ENCODE measurements at regions not wholly inside any gene's neighbourhood (a gene's known extent, or its start where the extent isn't known, plus 50 kb on each side); places are given as distances from the start of the nearest gene placed in this dataset.
"Not testable (repeated sequence)": the region's sequence is repeated elsewhere in the genome, so short reads cannot be mapped to it uniquely, and the experiment has no call there.

DNA sequence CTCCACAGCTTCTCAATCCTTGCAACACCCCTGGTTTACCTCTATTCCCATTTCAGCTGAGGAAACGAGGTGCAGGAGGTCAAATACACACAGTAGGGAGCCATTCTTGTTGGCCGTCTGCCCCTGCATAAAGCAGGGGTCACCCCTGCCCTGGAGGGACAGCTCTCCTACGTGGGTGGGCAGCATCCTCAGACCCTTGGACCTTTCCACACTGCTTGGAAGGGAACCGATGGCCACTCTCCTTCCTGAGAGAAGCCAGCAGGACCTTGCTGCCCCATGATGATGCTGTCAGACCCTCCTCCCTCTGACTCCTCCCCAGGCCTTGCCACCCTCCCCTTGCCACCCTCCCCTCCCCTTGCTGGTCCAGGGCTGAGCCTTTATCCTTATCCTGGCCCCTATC, 121.1 kb upstream of the SYT13 start:
- Histone ChIP-seq H2BK120ac (ENCODE audit: low read depth, low read length) (no peak overlapping the region), H4K91ac (ENCODE audit: low read depth, low read length, poor library complexity) (no peak overlapping the region), H3K14ac (ENCODE audit: low read length) (no peak overlapping the region), H3K4ac (ENCODE audit: low read length) (no peak overlapping the region), H2BK12ac (ENCODE audit: low read length) (no peak overlapping the region), H3K18ac (ENCODE audit: low read length) (peak overlapping the region; percentile 31), H3K23ac (ENCODE audit: low read depth, low read length, poor library complexity) (no peak overlapping the region), H3K4me1 (ENCODE audit: control insufficient read depth in 2 of 2, insufficient read depth in 1 of 2, low read depth in 1 of 2, low read length in 2 of 2) (peaks cover 18 to 27% of the 10 kb centered on the region in 2 donors), H2BK5ac (ENCODE audit: low read length) (no peak overlapping the region), H2AFZ (ENCODE audit: low read length) (no peak overlapping the region), H3K9me3 (replicated peaks in 1 of 2; ENCODE audit: control insufficient read depth in 2 of 2, insufficient read depth in 1 of 2, low read depth in 1 of 2, low read length in 2 of 2) (no peaks in the 10 kb centered on the region), H3K4me3 (ENCODE audit: low read length in 2 of 2) (no peak overlapping the region), H3K4me2 (ENCODE audit: insufficient read depth, low read length, poor library complexity, severe bottlenecking) (no peak overlapping the region), H3K9ac (ENCODE audit: low read depth, low read length, poor library complexity) (no peak overlapping the region), H3K27ac (replicated peaks; ENCODE audit: low read length) (no peak overlapping the region), H3K79me1 (ENCODE audit: low read depth, low read length) (no peaks in the 10 kb centered on the region), H4K8ac (ENCODE audit: low read depth, low read length) (no peak overlapping the region), H2AK5ac (ENCODE audit: low read depth, low read length) (no peak overlapping the region), H3K27me3 (ENCODE audit: control insufficient read depth in 3 of 3, insufficient read depth in 3 of 3, low read depth in 1 of 3, low read length in 3 of 3) (peaks cover 0 to 6% (median 0%) of the 10 kb centered on the region in 3 experiments), H3K36me3 (replicated peaks in 1 of 2; ENCODE audit: control insufficient read depth in 2 of 2, insufficient read depth in 2 of 2, low read length in 2 of 2) (no peaks in the 10 kb centered on the region), H2BK15ac (ENCODE audit: low read length) (no peak overlapping the region)
- no CpG with 5 or more reads among the region's 4 CpGs for WGBS, 2 donors (ENCODE audit: extremely low coverage in 2 of 2, insufficient read length in 2 of 2, insufficient replicate concordance in 1 of 2)
- no peak for DNase-seq (ENCODE audit: low spot score)

DNA sequence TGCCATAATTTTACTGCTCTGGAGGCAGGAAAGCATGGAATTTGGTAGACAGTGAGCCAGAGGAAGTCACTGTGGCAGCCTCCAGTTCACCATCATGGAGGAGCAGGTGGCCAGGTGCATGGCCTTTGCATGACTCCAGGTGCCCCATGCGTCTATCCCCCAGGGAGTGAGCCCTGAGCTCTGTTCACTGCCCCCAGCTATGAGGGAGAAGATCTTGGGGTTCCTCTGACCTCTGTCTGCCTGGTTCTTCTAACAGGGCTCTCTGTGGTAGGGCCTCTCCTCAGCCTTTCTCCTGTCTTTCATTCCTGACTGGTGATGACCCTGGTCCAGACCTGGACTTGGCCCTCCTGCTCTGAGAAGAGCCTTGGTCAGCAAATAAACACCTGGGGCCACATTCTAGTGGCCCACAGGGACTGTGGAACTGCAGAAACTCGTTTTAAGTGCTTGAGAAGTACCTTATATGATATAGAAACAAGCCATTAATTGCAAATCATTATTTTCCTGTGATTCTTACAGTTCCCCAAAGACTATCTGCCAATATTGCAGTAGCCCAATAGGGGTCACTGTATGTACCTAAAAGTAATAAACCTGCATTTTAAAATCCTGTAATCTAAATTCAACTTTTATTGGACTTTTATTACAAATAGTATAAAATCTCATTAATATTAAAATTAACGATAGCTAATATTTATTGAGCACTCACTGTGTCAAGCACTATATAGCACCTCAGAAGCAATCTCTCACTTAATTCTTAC, 120.0 kb upstream of the SYT13 start:
- Histone ChIP-seq H3K36me3 (replicated peaks in 1 of 2; ENCODE audit: control insufficient read depth in 2 of 2, insufficient read depth in 2 of 2, low read length in 2 of 2) (no peaks in the 10 kb centered on the region), H3K79me1 (ENCODE audit: low read depth, low read length) (no peaks in the 10 kb centered on the region), H2AK5ac (ENCODE audit: low read depth, low read length) (peak overlapping the region; percentile 88), H2BK12ac (ENCODE audit: low read length) (no peak overlapping the region), H3K23ac (ENCODE audit: low read depth, low read length, poor library complexity) (no peak overlapping the region), H3K4me3 (ENCODE audit: low read length in 2 of 2) (no peak overlapping the region), H3K27ac (replicated peaks; ENCODE audit: low read length) (no peak overlapping the region), H2AFZ (ENCODE audit: low read length) (no peak overlapping the region), H2BK5ac (ENCODE audit: low read length) (no peak overlapping the region), H3K4me2 (ENCODE audit: insufficient read depth, low read length, poor library complexity, severe bottlenecking) (no peak overlapping the region), H3K9me3 (replicated peaks in 1 of 2; ENCODE audit: control insufficient read depth in 2 of 2, insufficient read depth in 1 of 2, low read depth in 1 of 2, low read length in 2 of 2) (no peaks in the 10 kb centered on the region), H3K14ac (ENCODE audit: low read length) (no peak overlapping the region), H4K91ac (ENCODE audit: low read depth, low read length, poor library complexity) (no peak overlapping the region), H3K27me3 (ENCODE audit: control insufficient read depth in 3 of 3, insufficient read depth in 3 of 3, low read depth in 1 of 3, low read length in 3 of 3) (peaks cover 0 to 6% (median 0%) of the 10 kb centered on the region in 3 experiments), H3K4ac (ENCODE audit: low read length) (no peak overlapping the region), H2BK120ac (ENCODE audit: low read depth, low read length) (peak overlapping the region; percentile 76), H3K9ac (ENCODE audit: low read depth, low read length, poor library complexity) (no peak overlapping the region), H3K18ac (ENCODE audit: low read length) (no peak overlapping the region), H3K4me1 (ENCODE audit: control insufficient read depth in 2 of 2, insufficient read depth in 1 of 2, low read depth in 1 of 2, low read length in 2 of 2) (peaks cover 10 to 16% of the 10 kb centered on the region in 2 donors), H2BK15ac (ENCODE audit: low read length) (no peak overlapping the region), H4K8ac (ENCODE audit: low read depth, low read length) (no peak overlapping the region)
- no CpG with 5 or more reads among the region's 3 CpGs for WGBS, 2 donors (ENCODE audit: extremely low coverage in 2 of 2, insufficient read length in 2 of 2, insufficient replicate concordance in 1 of 2)
- no peak for DNase-seq (ENCODE audit: low spot score)

GRCh38 chr11:45403521-45403920, 117.4 kb upstream of the SYT13 start:
- not testable (repeated sequence) for DNase-seq (ENCODE audit: low spot score); H2BK15ac ChIP-seq (ENCODE audit: low read length)
- WGBS, 2 donors (ENCODE audit: extremely low coverage in 2 of 2, insufficient read length in 2 of 2, insufficient replicate concordance in 1 of 2), result no CpG with 5 or more reads among the region's 1 CpG

DNA sequence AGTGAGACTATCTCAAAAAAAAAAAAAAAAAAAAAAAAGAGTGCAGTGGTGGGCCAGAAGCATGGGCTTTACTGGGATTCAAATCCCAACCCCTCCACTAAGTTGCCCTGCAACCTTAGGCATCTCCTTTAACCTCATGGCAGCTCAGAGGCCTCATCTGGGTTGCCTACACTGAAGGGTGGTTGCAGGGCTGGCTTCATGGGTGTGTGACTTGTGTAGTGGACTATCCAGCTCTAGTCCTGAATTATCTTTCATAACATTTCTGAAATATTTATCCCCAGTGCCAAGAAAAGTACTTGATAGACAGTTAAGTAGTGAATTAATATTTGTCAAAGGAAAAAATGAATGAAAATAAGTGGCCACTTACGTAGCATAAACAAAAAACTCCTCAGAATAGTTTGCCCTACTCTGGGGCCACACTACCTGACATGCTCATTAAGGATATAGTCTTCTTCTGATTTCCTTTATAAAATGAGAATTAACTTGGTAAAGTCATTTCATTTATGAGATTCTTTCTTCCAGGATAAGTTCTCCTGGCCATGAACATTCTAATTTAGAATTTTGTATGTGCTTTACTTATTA, 116.0 kb upstream of the SYT13 start:
- H4K91ac ChIP-seq (ENCODE audit: low read depth, low read length, poor library complexity), result no peak overlapping the region
- peaks cover 0 to 5% of the 10 kb centered on the region in 2 donors for H3K4me1 ChIP-seq (ENCODE audit: control insufficient read depth in 2 of 2, insufficient read depth in 1 of 2, low read depth in 1 of 2, low read length in 2 of 2)
- H3K9ac ChIP-seq (ENCODE audit: low read depth, low read length, poor library complexity), result no peak overlapping the region
- no peak overlapping the region for H3K23ac ChIP-seq (ENCODE audit: low read depth, low read length, poor library complexity)
- no peaks in the 10 kb centered on the region for H3K79me1 ChIP-seq (ENCODE audit: low read depth, low read length)
- no peaks in the 10 kb centered on the region for H3K9me3 ChIP-seq (replicated peaks in 1 of 2; ENCODE audit: control insufficient read depth in 2 of 2, insufficient read depth in 1 of 2, low read depth in 1 of 2, low read length in 2 of 2)
- no peak overlapping the region for H2BK5ac ChIP-seq (ENCODE audit: low read length)
- H3K27me3 ChIP-seq (ENCODE audit: control insufficient read depth in 3 of 3, insufficient read depth in 3 of 3, low read depth in 1 of 3, low read length in 3 of 3), result no peaks in the 10 kb centered on the region
- no peak overlapping the region for H3K14ac ChIP-seq (ENCODE audit: low read length)
- H3K4me2 ChIP-seq (ENCODE audit: insufficient read depth, low read length, poor library complexity, severe bottlenecking), result no peak overlapping the region
- H3K18ac ChIP-seq (ENCODE audit: low read length), result no peak overlapping the region
- DNase-seq (ENCODE audit: low spot score), result no peak
- H2AFZ ChIP-seq (ENCODE audit: low read length), result no peak overlapping the region
- no peak overlapping the region for H2BK15ac ChIP-seq (ENCODE audit: low read length)
- H4K8ac ChIP-seq (ENCODE audit: low read depth, low read length), result no peak overlapping the region
- H3K36me3 ChIP-seq (replicated peaks in 1 of 2; ENCODE audit: control insufficient read depth in 2 of 2, insufficient read depth in 2 of 2, low read length in 2 of 2), result no peaks in the 10 kb centered on the region
- WGBS, 2 donors (ENCODE audit: extremely low coverage in 2 of 2, insufficient read length in 2 of 2, insufficient replicate concordance in 1 of 2), result no CpG with 5 or more reads among the region's 1 CpG
- no peak overlapping the region for H2BK120ac ChIP-seq (ENCODE audit: low read depth, low read length)
- H2AK5ac ChIP-seq (ENCODE audit: low read depth, low read length), result no peak overlapping the region
- H2BK12ac ChIP-seq (ENCODE audit: low read length), result no peak overlapping the region
- H3K27ac ChIP-seq (replicated peaks; ENCODE audit: low read length), result no peak overlapping the region
- H3K4me3 ChIP-seq (ENCODE audit: low read length in 2 of 2), result no peak overlapping the region
- no peak overlapping the region for H3K4ac ChIP-seq (ENCODE audit: low read length)

More at GRCh38 chr11:45403521-45403920, 117.4 kb upstream of the SYT13 start:
- not testable (repeated sequence) for H3K9me3 ChIP-seq (replicated peaks in 1 of 2; ENCODE audit: control insufficient read depth in 2 of 2, insufficient read depth in 1 of 2, low read depth in 1 of 2, low read length in 2 of 2); H2BK5ac ChIP-seq (ENCODE audit: low read length); H4K91ac ChIP-seq (ENCODE audit: low read depth, low read length, poor library complexity); H3K4me3 ChIP-seq (ENCODE audit: low read length in 2 of 2); H3K4me1 ChIP-seq (ENCODE audit: control insufficient read depth in 2 of 2, insufficient read depth in 1 of 2, low read depth in 1 of 2, low read length in 2 of 2); H3K27me3 ChIP-seq (ENCODE audit: control insufficient read depth in 3 of 3, insufficient read depth in 3 of 3, low read depth in 1 of 3, low read length in 3 of 3); H2AFZ ChIP-seq (ENCODE audit: low read length); H3K18ac ChIP-seq (ENCODE audit: low read length); H3K14ac ChIP-seq (ENCODE audit: low read length); H3K4ac ChIP-seq (ENCODE audit: low read length); H3K79me1 ChIP-seq (ENCODE audit: low read depth, low read length); H2BK12ac ChIP-seq (ENCODE audit: low read length); H3K27ac ChIP-seq (replicated peaks; ENCODE audit: low read length); H3K23ac ChIP-seq (ENCODE audit: low read depth, low read length, poor library complexity); H3K36me3 ChIP-seq (replicated peaks in 1 of 2; ENCODE audit: control insufficient read depth in 2 of 2, insufficient read depth in 2 of 2, low read length in 2 of 2); H3K4me2 ChIP-seq (ENCODE audit: insufficient read depth, low read length, poor library complexity, severe bottlenecking); H2AK5ac ChIP-seq (ENCODE audit: low read depth, low read length); H4K8ac ChIP-seq (ENCODE audit: low read depth, low read length); H3K9ac ChIP-seq (ENCODE audit: low read depth, low read length, poor library complexity); H2BK120ac ChIP-seq (ENCODE audit: low read depth, low read length)

Data from neuronal stem cell (in vitro differentiated cells).